Mammary epithelial cell (primary cell): ENCODE measurements at regions not wholly inside any gene's neighbourhood (a gene's known extent, or its start where the extent isn't known, plus 50 kb on each side); places are given as distances from the start of the nearest gene placed in this dataset.

ENCODE experiments used
- EZH2 ChIP-seq: IDR thresholded peaks from 2 replicates; pipeline ENCODE4 v1.6.1; 2012; ENCODE audit warnings: low read length, inconsistent platforms, borderline replicate concordance
- TF ChIP-seq, protein P1 (sequence below), 2 donors: IDR thresholded peaks in 1 of 2; conservative IDR thresholded peaks in 1 of 2; 2 replicates each; pipeline ENCODE4 v1.5.1; 2011 to 2012; ENCODE audit warnings: inconsistent platforms in 2 of 2, low read length in 2 of 2, mild to moderate bottlenecking in 2 of 2, control low read depth in 1 of 2, low read depth in 1 of 2; ENCODE audit not compliant: insufficient read depth in 1 of 2; ENCODE audit errors: extremely low read depth in 1 of 2

DNA sequence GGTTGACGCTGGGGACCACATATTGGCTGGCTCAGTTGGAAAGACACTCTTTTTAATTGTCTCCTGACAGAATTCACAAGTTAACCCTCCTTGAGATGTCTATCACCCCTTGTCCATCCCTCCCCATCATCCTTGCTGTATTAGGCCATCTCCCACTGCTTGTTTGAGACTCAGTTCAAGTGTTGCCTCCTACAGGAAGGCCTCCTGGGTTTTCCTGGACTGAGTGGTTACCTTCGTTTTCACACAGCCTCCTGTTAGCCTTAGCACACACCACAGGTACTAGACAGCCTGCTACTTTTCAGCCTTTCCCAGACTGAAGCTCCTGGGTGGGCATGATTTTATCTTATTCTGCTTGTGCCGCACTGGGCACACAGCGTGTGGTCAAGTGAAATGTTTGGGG is 145.3 kb upstream of the STX18 start:
- TF ChIP-seq, protein P1, sequence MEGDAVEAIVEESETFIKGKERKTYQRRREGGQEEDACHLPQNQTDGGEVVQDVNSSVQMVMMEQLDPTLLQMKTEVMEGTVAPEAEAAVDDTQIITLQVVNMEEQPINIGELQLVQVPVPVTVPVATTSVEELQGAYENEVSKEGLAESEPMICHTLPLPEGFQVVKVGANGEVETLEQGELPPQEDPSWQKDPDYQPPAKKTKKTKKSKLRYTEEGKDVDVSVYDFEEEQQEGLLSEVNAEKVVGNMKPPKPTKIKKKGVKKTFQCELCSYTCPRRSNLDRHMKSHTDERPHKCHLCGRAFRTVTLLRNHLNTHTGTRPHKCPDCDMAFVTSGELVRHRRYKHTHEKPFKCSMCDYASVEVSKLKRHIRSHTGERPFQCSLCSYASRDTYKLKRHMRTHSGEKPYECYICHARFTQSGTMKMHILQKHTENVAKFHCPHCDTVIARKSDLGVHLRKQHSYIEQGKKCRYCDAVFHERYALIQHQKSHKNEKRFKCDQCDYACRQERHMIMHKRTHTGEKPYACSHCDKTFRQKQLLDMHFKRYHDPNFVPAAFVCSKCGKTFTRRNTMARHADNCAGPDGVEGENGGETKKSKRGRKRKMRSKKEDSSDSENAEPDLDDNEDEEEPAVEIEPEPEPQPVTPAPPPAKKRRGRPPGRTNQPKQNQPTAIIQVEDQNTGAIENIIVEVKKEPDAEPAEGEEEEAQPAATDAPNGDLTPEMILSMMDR (conservative IDR thresholded peaks at IDR 0.05 in 1 of 2, IDR thresholded peaks at IDR 0.05 in 1 of 2; ENCODE audit: extremely low read depth in 1 of 2, insufficient read depth in 1 of 2, low read depth in 1 of 2, low read length in 2 of 2) = no peak
- TF ChIP-seq EZH2 = no peak
